ENCODE measurements at regions not wholly inside any gene's neighbourhood (a gene's known extent, or its start where the extent isn't known, plus 50 kb on each side); places are given as distances from the start of the nearest gene placed in this dataset.

DNA sequence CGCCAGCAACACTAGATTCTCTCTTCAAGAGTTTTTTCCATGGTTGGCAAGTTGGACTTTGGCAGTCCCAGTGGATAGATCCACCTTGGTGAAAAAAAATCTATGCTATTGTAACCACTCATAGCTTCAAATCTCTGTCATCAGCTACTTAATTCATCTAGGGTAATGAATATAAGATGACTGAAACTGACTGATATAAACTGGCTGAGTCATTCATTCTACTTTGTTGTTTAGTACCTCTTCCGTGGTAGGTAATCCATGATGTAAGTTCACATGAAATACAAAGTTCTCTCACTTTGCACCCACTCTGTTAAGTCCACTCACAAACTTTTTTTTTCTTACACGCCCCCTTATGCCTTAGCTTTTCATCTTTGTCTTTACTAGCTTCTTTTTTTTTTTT is 1381.5 kb downstream of the SLITRK5 start:
- TF ChIP-seq, protein P1, sequence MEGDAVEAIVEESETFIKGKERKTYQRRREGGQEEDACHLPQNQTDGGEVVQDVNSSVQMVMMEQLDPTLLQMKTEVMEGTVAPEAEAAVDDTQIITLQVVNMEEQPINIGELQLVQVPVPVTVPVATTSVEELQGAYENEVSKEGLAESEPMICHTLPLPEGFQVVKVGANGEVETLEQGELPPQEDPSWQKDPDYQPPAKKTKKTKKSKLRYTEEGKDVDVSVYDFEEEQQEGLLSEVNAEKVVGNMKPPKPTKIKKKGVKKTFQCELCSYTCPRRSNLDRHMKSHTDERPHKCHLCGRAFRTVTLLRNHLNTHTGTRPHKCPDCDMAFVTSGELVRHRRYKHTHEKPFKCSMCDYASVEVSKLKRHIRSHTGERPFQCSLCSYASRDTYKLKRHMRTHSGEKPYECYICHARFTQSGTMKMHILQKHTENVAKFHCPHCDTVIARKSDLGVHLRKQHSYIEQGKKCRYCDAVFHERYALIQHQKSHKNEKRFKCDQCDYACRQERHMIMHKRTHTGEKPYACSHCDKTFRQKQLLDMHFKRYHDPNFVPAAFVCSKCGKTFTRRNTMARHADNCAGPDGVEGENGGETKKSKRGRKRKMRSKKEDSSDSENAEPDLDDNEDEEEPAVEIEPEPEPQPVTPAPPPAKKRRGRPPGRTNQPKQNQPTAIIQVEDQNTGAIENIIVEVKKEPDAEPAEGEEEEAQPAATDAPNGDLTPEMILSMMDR (conservative IDR thresholded peaks at IDR 0.05; ENCODE audit: low read depth, low read length) = no peak
- TF ChIP-seq EZH2 (IDR thresholded peaks at IDR 0.05; ENCODE audit: low read length, unreplicated experiment) = no peak
- TF ChIP-seq EZH2phosphoT487 (IDR thresholded peaks at IDR 0.05; ENCODE audit: borderline replicate concordance, low read length) = no peak
